ENCODE measurements at regions not wholly inside any gene's neighbourhood (a gene's known extent, or its start where the extent isn't known, plus 50 kb on each side); places are given as distances from the start of the nearest gene placed in this dataset.

GRCh38 chr11:103749158-103749557 is 287.3 kb upstream of the DDI1 start:
- POLR2A ChIA-PET, result no interaction called here
- CTCF ChIA-PET, result interaction anchor here (1.2 kb wide), 1 partner anchor 16 kb away, joined by 3 read pairs; no protein-coding TSS in a partner anchor

GRCh38 chr11:103768816-103769215 is 267.6 kb upstream of the DDI1 start:
- TF ChIP-seq CTCF (IDR thresholded peaks at IDR 0.05; ENCODE audit: control extremely low read depth, extremely low read depth, low read depth, missing control alignments), result no peak
- CTCF ChIA-PET, result interaction anchor here (1.2 kb wide), 1 partner anchor 11 kb away, joined by 3 read pairs; no protein-coding TSS in a partner anchor
- POLR2A ChIA-PET, result no interaction called here
- DNase-seq (ENCODE audit: extremely low spot score), result no peak

More at GRCh38 chr11:103749158-103749557, 287.3 kb upstream of the DDI1 start:
- DNase-seq (ENCODE audit: extremely low spot score), result no peak
- TF ChIP-seq CTCF (IDR thresholded peaks at IDR 0.05; ENCODE audit: control extremely low read depth, extremely low read depth, low read depth, missing control alignments), result no peak

GRCh38 chr11:103773059-103773458 is 263.4 kb upstream of the DDI1 start:
- CTCF ChIA-PET, result no interaction called here

GRCh38 chr11:103773537-103773936 is 262.9 kb upstream of the DDI1 start:
- TF ChIP-seq CTCF (IDR thresholded peaks at IDR 0.05; ENCODE audit: control extremely low read depth, extremely low read depth, low read depth, missing control alignments), result no peak
- CTCF ChIA-PET, result interaction anchor here (1.2 kb wide), 1 partner anchor 55 kb away, joined by 3 read pairs; no protein-coding TSS in a partner anchor
- DNase-seq (ENCODE audit: extremely low spot score), result no peak
- POLR2A ChIA-PET, result no interaction called here

More at GRCh38 chr11:103773059-103773458, 263.4 kb upstream of the DDI1 start:
- POLR2A ChIA-PET, result no interaction called here
- DNase-seq (ENCODE audit: extremely low spot score), result no peak
- TF ChIP-seq CTCF (IDR thresholded peaks at IDR 0.05; ENCODE audit: control extremely low read depth, extremely low read depth, low read depth, missing control alignments), result no peak

GRCh38 chr11:103779054-103779453 is 257.4 kb upstream of the DDI1 start:
- CTCF ChIA-PET, result interaction anchor here (1.1 kb wide), 1 partner anchor 11 kb away, joined by 3 read pairs; no protein-coding TSS in a partner anchor
- TF ChIP-seq CTCF (IDR thresholded peaks at IDR 0.05; ENCODE audit: control extremely low read depth, extremely low read depth, low read depth, missing control alignments), result no peak
- POLR2A ChIA-PET, result no interaction called here
- DNase-seq (ENCODE audit: extremely low spot score), result no peak

- TF ChIP-seq CTCF (IDR thresholded peaks at IDR 0.05; ENCODE audit: control extremely low read depth, extremely low read depth, low read depth, missing control alignments), result no peak
- POLR2A ChIA-PET, result no interaction called here
- no peak for DNase-seq (ENCODE audit: extremely low spot score)
- CTCF ChIA-PET, result interaction anchor here (1.2 kb wide), 1 partner anchor 20 kb away, joined by 3 read pairs; no protein-coding TSS in a partner anchor
Measured at GRCh38 chr11:103789952-103790351, 246.5 kb upstream of the DDI1 start.
